LNCaP clone FGC (cell line): ENCODE measurements at regions not wholly inside any gene's neighbourhood (a gene's known extent, or its start where the extent isn't known, plus 50 kb on each side); places are given as distances from the start of the nearest gene placed in this dataset.

ENCODE experiments used
- DNase-seq: peaks from one replicate; pipeline ENCODE4 v3.0.0-alpha.2; 2011; ENCODE audit warnings: low read depth
- H3K4me3 ChIP-seq: 2 replicates; pipeline ENCODE4 v1.5.1; 2011; ENCODE audit warnings: mild to moderate bottlenecking, low read depth, low read length, control low read depth
- TF ChIP-seq, protein P1 (sequence below): IDR thresholded peaks from 2 replicates; pipeline ENCODE4 v1.5.1; 2012; ENCODE audit warnings: mild to moderate bottlenecking; ENCODE audit not compliant: control insufficient read depth, insufficient read depth; ENCODE audit errors: extremely low read depth

DNA sequence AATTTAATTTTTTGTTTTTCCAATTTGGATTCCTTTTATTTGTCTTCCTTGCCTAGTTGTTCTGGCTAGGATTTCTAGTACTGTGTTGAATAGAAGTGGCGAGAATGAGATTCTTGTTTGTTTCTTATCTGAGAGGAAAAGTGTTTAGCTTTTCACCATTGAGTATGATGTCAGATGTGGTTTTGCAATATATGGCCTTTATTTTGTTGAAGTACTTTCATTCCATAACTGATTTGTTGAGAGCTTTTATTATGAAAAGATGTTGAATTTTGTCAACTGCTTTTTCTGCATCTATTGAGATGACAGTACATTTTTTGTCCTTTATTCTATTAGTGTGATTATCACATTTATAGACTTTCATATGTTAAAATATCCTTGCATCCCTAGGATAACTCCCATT, 462.0 kb downstream of the CCDC91 start:
- no peak for DNase-seq
- TF ChIP-seq, protein P1, sequence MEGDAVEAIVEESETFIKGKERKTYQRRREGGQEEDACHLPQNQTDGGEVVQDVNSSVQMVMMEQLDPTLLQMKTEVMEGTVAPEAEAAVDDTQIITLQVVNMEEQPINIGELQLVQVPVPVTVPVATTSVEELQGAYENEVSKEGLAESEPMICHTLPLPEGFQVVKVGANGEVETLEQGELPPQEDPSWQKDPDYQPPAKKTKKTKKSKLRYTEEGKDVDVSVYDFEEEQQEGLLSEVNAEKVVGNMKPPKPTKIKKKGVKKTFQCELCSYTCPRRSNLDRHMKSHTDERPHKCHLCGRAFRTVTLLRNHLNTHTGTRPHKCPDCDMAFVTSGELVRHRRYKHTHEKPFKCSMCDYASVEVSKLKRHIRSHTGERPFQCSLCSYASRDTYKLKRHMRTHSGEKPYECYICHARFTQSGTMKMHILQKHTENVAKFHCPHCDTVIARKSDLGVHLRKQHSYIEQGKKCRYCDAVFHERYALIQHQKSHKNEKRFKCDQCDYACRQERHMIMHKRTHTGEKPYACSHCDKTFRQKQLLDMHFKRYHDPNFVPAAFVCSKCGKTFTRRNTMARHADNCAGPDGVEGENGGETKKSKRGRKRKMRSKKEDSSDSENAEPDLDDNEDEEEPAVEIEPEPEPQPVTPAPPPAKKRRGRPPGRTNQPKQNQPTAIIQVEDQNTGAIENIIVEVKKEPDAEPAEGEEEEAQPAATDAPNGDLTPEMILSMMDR = no peak

GRCh38 chr12:28681980-28682379, 467.1 kb upstream of the FAR2 start:
- no peak for DNase-seq
- H3K4me3 ChIP-seq = no peak overlapping the region
- TF ChIP-seq, protein P1 = no peak

More for the DNA sequence above, 462.0 kb downstream of the CCDC91 start:
- H3K4me3 ChIP-seq = no peak overlapping the region

GRCh38 chr12:28683366-28683765, 465.7 kb upstream of the FAR2 start:
- no peak for DNase-seq
- no peak overlapping the region for H3K4me3 ChIP-seq
- TF ChIP-seq, protein P1 = no peak

GRCh38 chr12:28689398-28690175, 459.5 kb upstream of the FAR2 start:
- DNase-seq = no peak
- TF ChIP-seq, protein P1 = no peak

GRCh38 chr12:28693565-28694219, 455.4 kb upstream of the FAR2 start:
- TF ChIP-seq, protein P1 = no peak
- DNase-seq = no peak
- H3K4me3 ChIP-seq = no peak overlapping the region

More at GRCh38 chr12:28689398-28690175, 459.5 kb upstream of the FAR2 start:
- no peak overlapping the region for H3K4me3 ChIP-seq

- DNase-seq = no peak
- TF ChIP-seq, protein P1 = no peak
- H3K4me3 ChIP-seq = no peak overlapping the region
Measured at GRCh38 chr12:28698553-28698952, 450.5 kb upstream of the FAR2 start.
